NB4 (cell line): ENCODE measurements at regions not wholly inside any gene's neighbourhood (a gene's known extent, or its start where the extent isn't known, plus 50 kb on each side); places are given as distances from the start of the nearest gene placed in this dataset.
A peak's percentile ranks its signal among the peaks of the same experiment; 100 is the strongest.

Experiments used
- DNase-seq: peaks from one replicate; pipeline ENCODE4 v3.0.0; 2010; ENCODE audit warnings: low read depth
- H3K4me3 ChIP-seq: one replicate; pipeline ENCODE4 v1.5.1; 2011; ENCODE audit warnings: mild to moderate bottlenecking, low read depth, low read length, moderate library complexity
- MYC ChIP-seq: IDR thresholded peaks from 2 replicates; pipeline ENCODE4 v1.6.1; 2011; ENCODE audit warnings: low read depth, low read length
- POLR2A ChIP-seq: IDR thresholded peaks from 2 replicates; pipeline ENCODE4 v1.6.1; 2011; ENCODE audit warnings: mild to moderate bottlenecking; ENCODE audit not compliant: insufficient read length; ENCODE audit errors: extremely low read depth
- TF ChIP-seq, protein P1 (sequence below): IDR thresholded peaks from one replicate; pipeline ENCODE4 v1.5.1; 2012; ENCODE audit warnings: low read depth, low read length
- TF ChIP-seq, protein P2 (sequence below): IDR thresholded peaks from 2 replicates; pipeline ENCODE4 v1.6.1; 2011; ENCODE audit warnings: low read depth, low read length

DNA sequence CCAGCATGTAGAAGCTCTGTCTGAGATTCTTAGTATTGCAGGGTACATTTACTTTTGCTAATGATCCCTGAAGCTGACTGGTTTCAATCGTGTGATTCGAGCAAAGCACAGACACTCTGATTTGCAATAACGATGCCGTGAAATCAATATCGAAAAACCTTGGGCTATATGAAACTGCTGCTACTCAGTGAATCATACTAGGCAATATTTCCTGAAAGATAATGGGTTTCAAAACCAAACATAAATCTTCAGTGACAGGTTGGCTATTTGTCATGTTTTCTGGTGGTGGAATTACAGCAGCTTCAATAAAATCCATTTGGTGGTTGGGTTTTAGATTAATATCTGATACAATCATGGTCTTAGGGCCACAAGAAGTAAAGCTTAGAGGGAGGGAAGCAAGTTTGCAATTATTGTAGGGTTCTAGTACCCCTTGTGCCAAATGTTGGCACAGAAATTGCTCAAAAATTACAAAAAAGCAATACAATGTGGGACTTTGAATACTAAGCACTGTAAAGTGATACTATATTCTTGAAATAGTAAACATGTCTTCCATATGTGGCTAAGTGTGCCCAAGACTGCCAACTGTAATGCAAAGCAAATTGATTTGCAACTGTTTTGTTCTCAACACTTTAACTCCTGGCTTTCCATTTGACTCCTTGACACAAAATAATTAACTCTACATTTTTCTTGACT, 112.4 kb upstream of the JAZF1 start:
- H3K4me3 ChIP-seq: no peak overlapping the region
- DNase-seq: no peak
- TF ChIP-seq, protein P1, sequence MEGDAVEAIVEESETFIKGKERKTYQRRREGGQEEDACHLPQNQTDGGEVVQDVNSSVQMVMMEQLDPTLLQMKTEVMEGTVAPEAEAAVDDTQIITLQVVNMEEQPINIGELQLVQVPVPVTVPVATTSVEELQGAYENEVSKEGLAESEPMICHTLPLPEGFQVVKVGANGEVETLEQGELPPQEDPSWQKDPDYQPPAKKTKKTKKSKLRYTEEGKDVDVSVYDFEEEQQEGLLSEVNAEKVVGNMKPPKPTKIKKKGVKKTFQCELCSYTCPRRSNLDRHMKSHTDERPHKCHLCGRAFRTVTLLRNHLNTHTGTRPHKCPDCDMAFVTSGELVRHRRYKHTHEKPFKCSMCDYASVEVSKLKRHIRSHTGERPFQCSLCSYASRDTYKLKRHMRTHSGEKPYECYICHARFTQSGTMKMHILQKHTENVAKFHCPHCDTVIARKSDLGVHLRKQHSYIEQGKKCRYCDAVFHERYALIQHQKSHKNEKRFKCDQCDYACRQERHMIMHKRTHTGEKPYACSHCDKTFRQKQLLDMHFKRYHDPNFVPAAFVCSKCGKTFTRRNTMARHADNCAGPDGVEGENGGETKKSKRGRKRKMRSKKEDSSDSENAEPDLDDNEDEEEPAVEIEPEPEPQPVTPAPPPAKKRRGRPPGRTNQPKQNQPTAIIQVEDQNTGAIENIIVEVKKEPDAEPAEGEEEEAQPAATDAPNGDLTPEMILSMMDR: no peak
- TF ChIP-seq MYC (no peak), POLR2A (no peak)
- TF ChIP-seq, protein P2, sequence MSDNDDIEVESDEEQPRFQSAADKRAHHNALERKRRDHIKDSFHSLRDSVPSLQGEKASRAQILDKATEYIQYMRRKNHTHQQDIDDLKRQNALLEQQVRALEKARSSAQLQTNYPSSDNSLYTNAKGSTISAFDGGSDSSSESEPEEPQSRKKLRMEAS: no peak

DNA sequence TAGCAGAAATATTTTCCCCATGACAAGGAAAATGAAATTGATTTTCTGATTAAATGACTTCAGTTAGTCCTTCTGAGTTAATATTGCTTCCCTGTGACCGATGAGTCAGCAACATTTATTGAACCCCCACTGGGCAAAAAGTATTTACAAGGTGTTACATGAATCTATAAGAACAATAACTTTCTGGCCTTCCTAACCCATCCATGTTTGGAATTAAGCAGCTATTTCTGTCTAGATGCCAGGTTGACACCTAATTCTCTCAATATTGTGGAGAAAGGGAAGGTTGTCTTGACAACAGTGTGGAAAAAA, 112.9 kb upstream of the JAZF1 start:
- TF ChIP-seq, protein P1: no peak
- TF ChIP-seq, protein P2: no peak
- TF ChIP-seq POLR2A (no peak), MYC (no peak)
- DNase-seq: peak; percentile 19
- no peak overlapping the region for H3K4me3 ChIP-seq

DNA sequence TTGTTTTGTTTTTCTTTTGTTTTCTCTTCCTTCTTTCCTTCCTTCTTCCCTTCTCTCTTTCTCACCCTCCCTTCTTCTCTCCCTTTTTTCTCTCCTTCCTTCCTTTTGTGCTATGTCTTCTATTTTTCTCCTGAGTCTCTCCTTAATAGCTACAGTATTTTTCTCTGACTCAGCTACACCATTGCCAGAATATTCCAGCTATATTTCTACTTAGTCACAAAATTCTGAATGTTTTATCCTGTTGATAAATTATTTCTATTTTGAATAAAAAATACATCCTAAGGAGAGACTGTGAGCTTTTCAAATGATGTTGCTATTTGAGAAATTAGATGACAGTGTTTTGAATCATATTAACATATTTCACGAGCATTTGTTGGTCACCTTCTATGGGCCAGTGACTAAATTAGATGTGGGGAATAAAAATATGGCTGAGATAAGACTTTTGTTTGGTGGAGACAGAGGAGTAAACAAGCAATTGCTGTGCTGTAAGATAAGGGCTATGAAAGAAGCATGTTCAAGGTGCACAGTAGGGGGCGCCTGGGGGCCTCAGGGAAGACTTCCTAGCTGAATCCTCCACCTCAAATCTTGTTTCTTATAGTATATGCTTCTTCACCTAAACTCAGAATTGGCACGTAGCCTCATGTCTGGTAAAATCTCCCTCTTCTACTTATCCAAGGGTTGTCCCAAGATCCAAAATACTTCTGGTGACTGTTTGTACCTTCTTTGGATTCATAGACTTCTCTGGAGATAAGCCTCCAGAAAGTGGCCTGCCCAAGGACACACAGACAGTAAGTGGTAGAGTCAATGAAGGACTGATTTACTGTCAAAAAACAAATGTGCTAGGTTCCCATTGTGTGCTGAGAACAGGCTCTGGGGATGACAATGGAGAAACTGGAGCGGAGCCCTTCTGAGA, 115.5 kb upstream of the CREB5 start:
- peak; percentile 70 for DNase-seq

DNA sequence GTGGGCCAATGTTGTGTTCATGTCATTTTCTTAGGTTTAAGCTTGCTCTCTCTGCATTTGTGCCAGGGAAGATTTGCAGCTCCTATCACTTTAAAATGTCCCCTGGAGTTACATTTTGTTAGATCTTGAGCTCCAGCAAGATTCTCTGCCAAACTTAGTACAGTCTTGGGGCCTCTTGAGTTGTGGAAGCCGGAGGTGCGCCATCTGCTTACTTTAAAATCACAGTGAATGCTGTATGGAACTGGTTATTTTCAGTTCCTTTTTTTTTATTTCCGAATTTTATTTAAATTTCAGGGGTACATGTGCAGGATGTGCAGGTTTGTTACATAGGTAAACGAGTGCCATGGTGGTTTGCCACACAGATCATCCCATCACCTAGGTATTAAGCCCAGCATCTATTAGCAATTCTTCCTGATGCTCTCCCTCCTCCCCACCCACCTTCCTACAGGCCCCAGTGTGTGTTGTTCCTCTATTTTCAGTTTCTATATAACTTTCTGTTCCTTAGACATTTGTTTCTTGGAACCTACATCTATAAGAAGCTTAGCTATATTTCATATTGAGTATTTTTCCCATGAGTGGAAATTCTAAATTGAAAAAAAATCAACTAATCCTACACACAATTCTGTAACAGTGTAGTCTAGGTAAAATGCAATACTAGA, 114.4 kb upstream of the CREB5 start:
- no peak for DNase-seq
- TF ChIP-seq, protein P1: no peak
- TF ChIP-seq POLR2A (no peak), MYC (no peak)
- TF ChIP-seq, protein P2: no peak

More for the DNA sequence above, 115.5 kb upstream of the CREB5 start:
- TF ChIP-seq, protein P1: peak; percentile 91
- TF ChIP-seq, protein P2: no peak
- no peak for TF ChIP-seq POLR2A
- H3K4me3 ChIP-seq: no peak overlapping the region

DNA sequence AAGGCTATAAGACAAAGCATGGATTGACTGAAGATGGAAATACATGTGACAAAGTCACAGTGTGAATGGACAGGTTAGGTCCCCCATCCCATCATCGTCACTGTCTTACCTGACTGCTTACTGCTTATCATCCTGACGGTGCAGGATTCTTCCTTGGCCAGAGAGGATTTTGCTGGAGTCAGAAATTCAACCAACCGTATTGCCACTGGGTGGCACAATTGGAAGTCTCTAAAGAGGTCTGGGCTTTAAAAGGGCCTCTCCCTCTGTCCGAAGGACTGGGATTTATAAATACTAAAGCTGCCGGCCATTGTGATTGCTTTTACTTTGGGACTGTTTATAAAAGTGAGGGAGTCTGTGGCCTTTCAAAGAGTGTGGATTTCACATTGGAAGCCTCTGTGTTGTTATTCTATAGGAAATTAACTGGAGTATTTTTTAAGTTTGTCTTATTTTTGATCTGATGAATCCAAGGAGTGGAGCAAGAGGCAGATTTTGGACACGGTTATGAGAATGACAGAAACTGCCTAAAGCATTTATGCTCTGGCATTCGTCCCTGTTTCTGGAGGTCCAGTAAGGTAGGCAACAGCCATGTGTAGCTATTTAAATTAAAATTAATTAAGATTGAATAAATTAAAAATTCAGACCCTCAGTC, 113.3 kb upstream of the CREB5 start:
- DNase-seq: peak; percentile 42
- H3K4me3 ChIP-seq: no peak overlapping the region
- TF ChIP-seq POLR2A: no peak
- no peak for TF ChIP-seq MYC
- TF ChIP-seq, protein P1: peak; percentile 37

More for the DNA sequence above, 114.4 kb upstream of the CREB5 start:
- no peak overlapping the region for H3K4me3 ChIP-seq
